ENCODE measurements at regions not wholly inside any gene's neighbourhood (a gene's known extent, or its start where the extent isn't known, plus 50 kb on each side); places are given as distances from the start of the nearest gene placed in this dataset.
A peak's percentile ranks its signal among the peaks of the same experiment; 100 is the strongest.

GRCh38 chr5:74384851-74385250 lies 255.7 kb downstream of the ENC1 start:
- no peak for DNase-seq
- Mint-ChIP-seq H3K4me3 (ENCODE audit: unreplicated experiment) (no peak overlapping the region), H3K36me3 (ENCODE audit: unreplicated experiment) (no peaks in the 10 kb centered on the region), H3K4me1 (ENCODE audit: low read depth, unreplicated experiment) (peaks cover 17% of the 10 kb centered on the region), H3K9me3 (ENCODE audit: unreplicated experiment) (no peaks in the 10 kb centered on the region), H3K27ac (ENCODE audit: unreplicated experiment) (no peak overlapping the region), H3K27me3 (ENCODE audit: unreplicated experiment) (no peaks in the 10 kb centered on the region)
- TF ChIP-seq, protein P1, sequence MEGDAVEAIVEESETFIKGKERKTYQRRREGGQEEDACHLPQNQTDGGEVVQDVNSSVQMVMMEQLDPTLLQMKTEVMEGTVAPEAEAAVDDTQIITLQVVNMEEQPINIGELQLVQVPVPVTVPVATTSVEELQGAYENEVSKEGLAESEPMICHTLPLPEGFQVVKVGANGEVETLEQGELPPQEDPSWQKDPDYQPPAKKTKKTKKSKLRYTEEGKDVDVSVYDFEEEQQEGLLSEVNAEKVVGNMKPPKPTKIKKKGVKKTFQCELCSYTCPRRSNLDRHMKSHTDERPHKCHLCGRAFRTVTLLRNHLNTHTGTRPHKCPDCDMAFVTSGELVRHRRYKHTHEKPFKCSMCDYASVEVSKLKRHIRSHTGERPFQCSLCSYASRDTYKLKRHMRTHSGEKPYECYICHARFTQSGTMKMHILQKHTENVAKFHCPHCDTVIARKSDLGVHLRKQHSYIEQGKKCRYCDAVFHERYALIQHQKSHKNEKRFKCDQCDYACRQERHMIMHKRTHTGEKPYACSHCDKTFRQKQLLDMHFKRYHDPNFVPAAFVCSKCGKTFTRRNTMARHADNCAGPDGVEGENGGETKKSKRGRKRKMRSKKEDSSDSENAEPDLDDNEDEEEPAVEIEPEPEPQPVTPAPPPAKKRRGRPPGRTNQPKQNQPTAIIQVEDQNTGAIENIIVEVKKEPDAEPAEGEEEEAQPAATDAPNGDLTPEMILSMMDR (IDR thresholded peaks at IDR 0.05; ENCODE audit: partially characterized antibody, unreplicated experiment), result no peak

GRCh38 chr5:74382987-74383593 lies 257.4 kb downstream of the ENC1 start:
- Mint-ChIP-seq H3K4me3 (ENCODE audit: unreplicated experiment) (peak overlapping the region; percentile 35), H3K4me1 (ENCODE audit: low read depth, unreplicated experiment) (peaks cover 17% of the 10 kb centered on the region), H3K27ac (ENCODE audit: unreplicated experiment) (peak overlapping the region; percentile 71), H3K27me3 (ENCODE audit: unreplicated experiment) (no peaks in the 10 kb centered on the region), H3K36me3 (ENCODE audit: unreplicated experiment) (no peaks in the 10 kb centered on the region), H3K9me3 (ENCODE audit: unreplicated experiment) (no peaks in the 10 kb centered on the region)
- TF ChIP-seq, protein P1 (IDR thresholded peaks at IDR 0.05; ENCODE audit: partially characterized antibody, unreplicated experiment), result no peak
- peak; percentile 27 for DNase-seq

GRCh38 chr5:74382123-74382855 lies 258.2 kb downstream of the ENC1 start:
- H3K27ac Mint-ChIP-seq (ENCODE audit: unreplicated experiment), result no peak overlapping the region
- H3K4me3 Mint-ChIP-seq (ENCODE audit: unreplicated experiment), result no peak overlapping the region
- H3K27me3 Mint-ChIP-seq (ENCODE audit: unreplicated experiment), result no peaks in the 10 kb centered on the region
- H3K36me3 Mint-ChIP-seq (ENCODE audit: unreplicated experiment), result no peaks in the 10 kb centered on the region
- DNase-seq, result no peak
- H3K4me1 Mint-ChIP-seq (ENCODE audit: low read depth, unreplicated experiment), result peaks cover 17% of the 10 kb centered on the region
- TF ChIP-seq, protein P1 (IDR thresholded peaks at IDR 0.05; ENCODE audit: partially characterized antibody, unreplicated experiment), result no peak
- no peaks in the 10 kb centered on the region for H3K9me3 Mint-ChIP-seq (ENCODE audit: unreplicated experiment)

- Mint-ChIP-seq H3K27ac (ENCODE audit: unreplicated experiment) (no peak overlapping the region), H3K4me3 (ENCODE audit: unreplicated experiment) (no peak overlapping the region), H3K36me3 (ENCODE audit: unreplicated experiment) (no peaks in the 10 kb centered on the region), H3K9me3 (ENCODE audit: unreplicated experiment) (no peaks in the 10 kb centered on the region), H3K4me1 (ENCODE audit: low read depth, unreplicated experiment) (peaks cover 17% of the 10 kb centered on the region), H3K27me3 (ENCODE audit: unreplicated experiment) (no peaks in the 10 kb centered on the region)
- TF ChIP-seq, protein P1 (IDR thresholded peaks at IDR 0.05; ENCODE audit: partially characterized antibody, unreplicated experiment), result no peak
- DNase-seq, result no peak
Observed at GRCh38 chr5:74380193-74380592, 260.3 kb downstream of the ENC1 start.

GRCh38 chr5:74378464-74378863 lies 262.1 kb downstream of the ENC1 start:
- no peaks in the 10 kb centered on the region for H3K9me3 Mint-ChIP-seq (ENCODE audit: unreplicated experiment)
- no peaks in the 10 kb centered on the region for H3K36me3 Mint-ChIP-seq (ENCODE audit: unreplicated experiment)
- H3K4me3 Mint-ChIP-seq (ENCODE audit: unreplicated experiment), result no peak overlapping the region
- H3K27ac Mint-ChIP-seq (ENCODE audit: unreplicated experiment), result no peak overlapping the region
- no peak for DNase-seq
- H3K27me3 Mint-ChIP-seq (ENCODE audit: unreplicated experiment), result no peaks in the 10 kb centered on the region
- TF ChIP-seq, protein P1 (IDR thresholded peaks at IDR 0.05; ENCODE audit: partially characterized antibody, unreplicated experiment), result no peak
- H3K4me1 Mint-ChIP-seq (ENCODE audit: low read depth, unreplicated experiment), result peaks cover 9% of the 10 kb centered on the region
